GM21717 (cell line): ENCODE measurements at regions not wholly inside any gene's neighbourhood (a gene's known extent, or its start where the extent isn't known, plus 50 kb on each side); places are given as distances from the start of the nearest gene placed in this dataset.

Source experiments
- ATAC-seq: cut with Tn5 transposase; IDR thresholded peaks from one replicate; pipeline ENCODE4 v1.9.1; 2021; ENCODE audit warnings: mild to moderate bottlenecking, moderate library complexity; ENCODE audit not compliant: unreplicated experiment

- no peak for ATAC-seq
Measured at GRCh38 chr6:79307321-79308036, 73.0 kb upstream of the HMGN3 start.

GRCh38 chr6:79305020-79305419 is 70.5 kb upstream of the HMGN3 start:
- ATAC-seq: no peak

GRCh38 chr6:79302341-79302740 is 67.9 kb upstream of the HMGN3 start:
- ATAC-seq: no peak

GRCh38 chr6:79301290-79301689 is 66.8 kb upstream of the HMGN3 start:
- no peak for ATAC-seq

- ATAC-seq: no peak
Measured at GRCh38 chr6:79296211-79296610, 61.7 kb upstream of the HMGN3 start.
